CD4-positive, alpha-beta T cell (primary cell): ENCODE measurements at regions not wholly inside any gene's neighbourhood (a gene's known extent, or its start where the extent isn't known, plus 50 kb on each side); places are given as distances from the start of the nearest gene placed in this dataset.

Experiments
- ATAC-seq: fragments of 200-7000 bp; cut with Tn5 transposase; one replicate; pipeline ENCODE4 v1.10.0; 2022; ENCODE audit warnings: mild to moderate bottlenecking; ENCODE audit not compliant: poor library complexity
- CTCF ChIA-PET: fragments of 350-600 bp; sonication (Branson Sonifier 250); formaldehyde crosslinking; loops from one replicate; lab custom pipeline; 2021; ENCODE audit warnings: antibody characterized with exemption, inconsistent platforms; lab: Charles Lee
- POLR2A ChIA-PET: fragments of 350-600 bp; sonication (Branson Sonifier 250); formaldehyde crosslinking; loops from one replicate; lab custom pipeline; 2021; ENCODE audit warnings: antibody characterized with exemption, inconsistent platforms; lab: Charles Lee
- DNase-seq, 14 experiments: peaks; one replicate each; pipeline ENCODE4 v3.0.0-alpha.2; 2013 to 2020; ENCODE audit warnings: mixed read lengths in 2 of 14
- H3K27ac ChIP-seq, 2 donors: one replicate each; pipeline versions ENCODE4 v1.5.1 to v1.7.0; 2013; ENCODE audit warnings: low read length in 2 of 2, low read depth in 1 of 2, mild to moderate bottlenecking in 1 of 2
- H3K27me3 ChIP-seq, 2 experiments: 1 replicate in 1 of 2; 2 replicates in 1 of 2; pipeline versions ENCODE4 v1.6.1 to v1.7.0; 2013; ENCODE audit warnings: low read length in 2 of 2, control low read depth in 1 of 2, mild to moderate bottlenecking in 1 of 2, moderate library complexity in 1 of 2; ENCODE audit not compliant: insufficient read depth in 2 of 2, control insufficient read depth in 1 of 2
- H3K36me3 ChIP-seq: one replicate; pipeline ENCODE4 v1.6.1; 2013; ENCODE audit warnings: low read length, control low read depth; ENCODE audit not compliant: insufficient read depth
- H3K4me1 ChIP-seq: one replicate; pipeline ENCODE4 v1.6.1; 2013; ENCODE audit warnings: low read length, control low read depth; ENCODE audit not compliant: insufficient read depth
- H3K4me3 ChIP-seq: one replicate; pipeline ENCODE4 v1.5.1; 2013; ENCODE audit warnings: mild to moderate bottlenecking, low read length, moderate library complexity
- H3K9me3 ChIP-seq, 2 experiments: 1 replicate in 1 of 2; 2 replicates in 1 of 2; pipeline versions ENCODE4 v1.6.1 to v1.7.0; 2013; ENCODE audit warnings: low read length in 2 of 2, mild to moderate bottlenecking in 2 of 2, control low read depth in 1 of 2, moderate library complexity in 1 of 2; ENCODE audit not compliant: control insufficient read depth in 1 of 2, insufficient read depth in 1 of 2
- H3K27ac Mint-ChIP-seq: one replicate; pipeline ENCODE4 v1.8.0; 2020; ENCODE audit warnings: mixed read lengths
- H3K27me3 Mint-ChIP-seq: one replicate; pipeline ENCODE4 v1.8.0; 2021; ENCODE audit warnings: mixed read lengths
- H3K36me3 Mint-ChIP-seq: one replicate; pipeline ENCODE4 v1.8.0; 2021; ENCODE audit warnings: low read depth, mixed read lengths
- H3K4me1 Mint-ChIP-seq: one replicate; pipeline ENCODE4 v1.8.0; 2021; ENCODE audit warnings: low read depth, mixed read lengths
- H3K4me3 Mint-ChIP-seq: one replicate; pipeline ENCODE4 v1.8.0; 2020; ENCODE audit warnings: mild to moderate bottlenecking, mixed read lengths
- H3K9me3 Mint-ChIP-seq: one replicate; pipeline ENCODE4 v1.8.0; 2020; ENCODE audit warnings: mixed read lengths
- intact Hi-C, 2 experiments: fragments of 100-400 bp; cut with DNase I in 1 of 2; cut with micrococcal nuclease in 1 of 2; formaldehyde crosslinking; loops; one replicate each; pipeline versions ENCODE4 v1.15.1 to v1.9.0; 2023 to 2025; cut with DNase I, micrococcal nuclease
- TF ChIP-seq, protein P1 (sequence below): fragments of 200-600 bp; IDR thresholded peaks from one replicate; pipeline ENCODE4 v1.8.0; 2022; ENCODE audit warnings: antibody characterized with exemption, mild to moderate bottlenecking

DNA sequence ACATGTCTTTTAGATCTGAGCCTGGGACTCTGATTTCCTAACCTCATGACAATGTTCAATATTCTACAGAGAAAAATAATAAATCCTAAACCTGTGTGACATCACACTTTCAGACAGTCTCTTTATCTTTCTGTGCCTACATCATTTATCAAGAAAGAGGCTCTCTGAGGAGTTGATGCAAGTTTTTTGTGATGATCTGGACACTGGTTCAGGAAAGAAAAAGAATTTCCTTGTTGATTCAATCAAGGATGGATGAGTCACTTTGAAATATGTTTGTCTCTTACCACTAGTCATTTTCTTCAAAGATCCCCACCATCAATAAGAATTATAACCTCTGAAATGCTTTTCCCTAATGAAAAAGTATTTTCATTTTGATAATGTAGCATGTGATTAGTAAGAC lies 404.6 kb downstream of the WDR72 start:
- H3K9me3 ChIP-seq: no peaks in the 10 kb centered on the region
- no peaks in the 10 kb centered on the region for H3K36me3 Mint-ChIP-seq
- no peak overlapping the region for H3K4me3 Mint-ChIP-seq
- CTCF ChIA-PET: no interaction called here
- H3K4me3 ChIP-seq: no peak overlapping the region
- H3K27me3 ChIP-seq: no peaks in the 10 kb centered on the region
- no peaks in the 10 kb centered on the region for H3K4me1 ChIP-seq
- peaks cover 3% of the 10 kb centered on the region for H3K9me3 Mint-ChIP-seq
- POLR2A ChIA-PET: no interaction called here
- DNase-seq: no peak
- no peaks in the 10 kb centered on the region for H3K4me1 Mint-ChIP-seq
- intact Hi-C loops: no loop called here
- H3K36me3 ChIP-seq: no peaks in the 10 kb centered on the region
- no peak overlapping the region for H3K27ac Mint-ChIP-seq
- no peak overlapping the region for H3K27ac ChIP-seq
- no peaks in the 10 kb centered on the region for H3K27me3 Mint-ChIP-seq
- no peak for ATAC-seq
- TF ChIP-seq, protein P1, sequence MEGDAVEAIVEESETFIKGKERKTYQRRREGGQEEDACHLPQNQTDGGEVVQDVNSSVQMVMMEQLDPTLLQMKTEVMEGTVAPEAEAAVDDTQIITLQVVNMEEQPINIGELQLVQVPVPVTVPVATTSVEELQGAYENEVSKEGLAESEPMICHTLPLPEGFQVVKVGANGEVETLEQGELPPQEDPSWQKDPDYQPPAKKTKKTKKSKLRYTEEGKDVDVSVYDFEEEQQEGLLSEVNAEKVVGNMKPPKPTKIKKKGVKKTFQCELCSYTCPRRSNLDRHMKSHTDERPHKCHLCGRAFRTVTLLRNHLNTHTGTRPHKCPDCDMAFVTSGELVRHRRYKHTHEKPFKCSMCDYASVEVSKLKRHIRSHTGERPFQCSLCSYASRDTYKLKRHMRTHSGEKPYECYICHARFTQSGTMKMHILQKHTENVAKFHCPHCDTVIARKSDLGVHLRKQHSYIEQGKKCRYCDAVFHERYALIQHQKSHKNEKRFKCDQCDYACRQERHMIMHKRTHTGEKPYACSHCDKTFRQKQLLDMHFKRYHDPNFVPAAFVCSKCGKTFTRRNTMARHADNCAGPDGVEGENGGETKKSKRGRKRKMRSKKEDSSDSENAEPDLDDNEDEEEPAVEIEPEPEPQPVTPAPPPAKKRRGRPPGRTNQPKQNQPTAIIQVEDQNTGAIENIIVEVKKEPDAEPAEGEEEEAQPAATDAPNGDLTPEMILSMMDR: no peak

DNA sequence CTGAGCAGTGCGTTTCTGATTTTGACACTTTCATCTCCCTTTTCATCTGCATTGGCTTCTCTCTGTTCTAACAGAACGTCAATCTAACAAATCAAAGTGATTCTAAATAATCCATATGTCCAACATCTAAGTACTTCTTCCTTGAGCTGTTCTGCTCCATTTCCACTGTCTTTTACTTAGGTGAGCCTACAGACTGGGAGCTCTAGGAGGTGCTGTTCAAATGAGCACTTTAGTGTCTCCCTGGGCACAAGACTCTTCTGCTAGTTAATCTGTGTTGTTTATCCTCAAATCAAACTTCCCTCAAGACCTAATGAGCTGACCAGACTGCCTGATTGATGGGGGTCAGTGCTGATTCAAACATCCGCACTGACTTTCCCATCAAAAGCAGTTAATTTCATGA lies 408.1 kb downstream of the WDR72 start:
- DNase-seq (no peak), ATAC-seq (no peak)
- no peaks in the 10 kb centered on the region for H3K27me3 Mint-ChIP-seq
- no peaks in the 10 kb centered on the region for H3K4me1 Mint-ChIP-seq
- H3K9me3 ChIP-seq: no peaks in the 10 kb centered on the region
- no peaks in the 10 kb centered on the region for H3K4me1 ChIP-seq
- no peak overlapping the region for H3K4me3 ChIP-seq
- CTCF ChIA-PET: no interaction called here
- no peaks in the 10 kb centered on the region for H3K36me3 Mint-ChIP-seq
- no peak overlapping the region for H3K27ac Mint-ChIP-seq
- no peak overlapping the region for H3K27ac ChIP-seq
- POLR2A ChIA-PET: no interaction called here
- H3K9me3 Mint-ChIP-seq: no peaks in the 10 kb centered on the region
- intact Hi-C loops: no loop called here
- no peak overlapping the region for H3K4me3 Mint-ChIP-seq
- TF ChIP-seq, protein P1: no peak
- no peaks in the 10 kb centered on the region for H3K36me3 ChIP-seq
- no peaks in the 10 kb centered on the region for H3K27me3 ChIP-seq

DNA sequence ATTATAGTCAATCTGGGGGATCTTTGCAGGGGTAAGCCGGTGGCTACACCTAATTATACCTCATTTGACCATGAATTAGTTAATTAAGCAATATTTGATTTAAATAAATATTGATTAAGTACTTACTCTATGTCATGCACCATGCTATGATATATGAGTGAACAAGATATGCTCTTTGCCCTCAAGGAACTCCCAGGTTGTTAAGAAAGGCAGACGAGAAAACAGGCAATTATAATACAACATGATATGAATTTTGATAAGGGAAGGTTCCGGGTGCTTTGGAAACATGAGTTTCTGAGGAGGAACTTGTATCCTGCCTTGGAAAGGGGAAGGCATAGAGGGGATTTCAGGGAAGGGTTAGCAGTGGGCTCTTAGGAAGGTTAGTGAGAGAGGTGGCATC lies 412.9 kb downstream of the WDR72 start:
- Mint-ChIP-seq H3K4me1 (no peaks in the 10 kb centered on the region), H3K27ac (no peak overlapping the region), H3K27me3 (no peaks in the 10 kb centered on the region), H3K4me3 (no peak overlapping the region), H3K9me3 (peaks cover 5% of the 10 kb centered on the region), H3K36me3 (no peaks in the 10 kb centered on the region)
- H3K9me3 ChIP-seq: peaks cover 0 to 6% of the 10 kb centered on the region in 2 experiments
- TF ChIP-seq, protein P1: no peak
- intact Hi-C loops: no loop called here
- ChIA-PET POLR2A (no interaction called here), CTCF (no interaction called here)
- peaks cover 0 to 4% of the 10 kb centered on the region in 2 experiments for H3K27me3 ChIP-seq
- H3K4me1 ChIP-seq: no peaks in the 10 kb centered on the region
- H3K27ac ChIP-seq: no peak overlapping the region
- no peaks in the 10 kb centered on the region for H3K36me3 ChIP-seq
- DNase-seq: no peak
- no peak for ATAC-seq
- H3K4me3 ChIP-seq: no peak overlapping the region
